ENCODE measurements at regions not wholly inside any gene's neighbourhood (a gene's known extent, or its start where the extent isn't known, plus 50 kb on each side); places are given as distances from the start of the nearest gene placed in this dataset.
"Not testable (repeated sequence)": the region's sequence is repeated elsewhere in the genome, so short reads cannot be mapped to it uniquely, and the experiment has no call there.

GRCh38 chr22:25458631-25459030, 105.8 kb upstream of the GRK3 start:
- DNase-seq (ENCODE audit: low spot score), result not testable (repeated sequence)

- not testable (repeated sequence) for DNase-seq (ENCODE audit: low spot score)
These were observed 103.8 kb upstream of the GRK3 start for GRCh38 chr22:25460682-25461081.

DNA sequence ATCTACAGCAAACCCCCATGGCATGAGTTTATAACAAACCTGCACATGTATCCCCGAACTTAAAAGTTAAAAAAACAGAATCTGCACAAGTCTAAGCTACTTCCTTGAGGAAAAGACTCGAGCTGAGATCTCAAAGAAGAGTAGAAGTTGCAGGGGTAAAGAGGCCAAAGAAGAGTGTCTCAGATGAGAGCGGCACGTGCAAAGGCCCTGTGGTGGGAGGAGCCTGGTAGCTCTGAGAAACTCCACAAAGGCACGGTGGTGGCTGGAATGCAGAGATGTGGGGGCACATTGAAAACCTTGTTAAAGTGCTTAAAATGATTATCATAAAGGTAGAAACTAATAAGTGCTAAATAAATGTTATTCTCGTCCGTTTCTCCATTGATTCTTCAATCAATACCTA, 103.2 kb upstream of the GRK3 start:
- no peak for DNase-seq (ENCODE audit: low spot score)

- peak; percentile 66 for DNase-seq (ENCODE audit: low spot score)
These were observed 101.8 kb upstream of the GRK3 start for GRCh38 chr22:25462474-25463346.

DNA sequence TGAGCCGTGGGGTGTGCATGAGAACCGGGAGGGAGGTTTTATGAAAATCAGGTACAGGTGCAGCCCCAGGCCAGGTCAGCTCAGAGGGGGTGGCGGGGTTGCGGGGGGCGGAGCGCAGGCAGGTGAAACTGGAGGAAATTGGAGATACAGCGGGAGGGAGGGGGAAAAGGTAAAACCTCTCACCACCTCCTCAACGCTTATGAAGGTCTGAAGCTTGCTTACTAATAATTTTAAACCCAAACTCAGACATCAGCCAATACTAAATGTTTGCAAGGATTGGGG, 101.2 kb upstream of the GRK3 start:
- not testable (repeated sequence) for DNase-seq (ENCODE audit: low spot score)

DNA sequence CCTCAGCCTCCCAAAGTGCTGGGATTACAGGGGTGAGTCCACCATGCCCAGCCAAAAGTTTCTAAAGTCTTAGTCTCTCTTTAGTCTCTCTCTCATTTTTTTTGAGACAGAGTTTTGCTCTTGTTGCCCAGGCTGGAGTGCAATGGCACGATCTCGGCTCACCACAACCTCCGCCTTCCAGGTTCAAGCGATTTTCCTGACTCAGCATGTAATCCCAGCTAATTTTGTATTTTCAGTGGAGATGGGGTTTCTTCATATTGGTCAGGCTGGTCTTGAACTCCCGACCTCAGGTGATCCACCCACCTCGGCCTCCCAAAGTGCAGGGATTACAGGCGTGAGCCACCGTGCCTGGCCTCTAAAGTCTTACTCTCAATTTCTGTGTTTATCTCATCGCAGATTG, 100.1 kb upstream of the GRK3 start:
- not testable (repeated sequence) for DNase-seq (ENCODE audit: low spot score)

GRCh38 chr22:25465949-25466348, 98.5 kb upstream of the GRK3 start:
- DNase-seq (ENCODE audit: low spot score), result no peak

DNA sequence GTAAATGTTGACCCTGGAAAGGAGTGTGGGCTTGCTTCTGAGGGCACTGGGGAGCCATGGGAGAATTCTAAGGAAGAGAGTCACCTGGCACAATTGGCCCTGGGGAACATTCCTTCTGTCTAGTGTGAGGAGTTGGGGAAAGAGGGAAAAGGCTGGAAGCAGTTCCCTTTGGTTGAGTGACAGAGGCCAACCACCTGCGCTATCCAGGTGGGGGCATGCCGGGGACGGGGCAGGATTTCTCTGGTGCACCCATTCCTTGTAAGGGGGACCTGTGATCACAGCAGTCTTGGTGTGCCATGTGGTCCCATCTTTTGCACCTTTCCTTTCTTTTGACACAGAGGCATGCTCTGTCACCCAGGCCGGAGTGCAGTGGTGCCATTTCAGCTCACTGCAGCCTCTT, 92.1 kb upstream of the GRK3 start:
- DNase-seq (ENCODE audit: low spot score), result no peak

DNA sequence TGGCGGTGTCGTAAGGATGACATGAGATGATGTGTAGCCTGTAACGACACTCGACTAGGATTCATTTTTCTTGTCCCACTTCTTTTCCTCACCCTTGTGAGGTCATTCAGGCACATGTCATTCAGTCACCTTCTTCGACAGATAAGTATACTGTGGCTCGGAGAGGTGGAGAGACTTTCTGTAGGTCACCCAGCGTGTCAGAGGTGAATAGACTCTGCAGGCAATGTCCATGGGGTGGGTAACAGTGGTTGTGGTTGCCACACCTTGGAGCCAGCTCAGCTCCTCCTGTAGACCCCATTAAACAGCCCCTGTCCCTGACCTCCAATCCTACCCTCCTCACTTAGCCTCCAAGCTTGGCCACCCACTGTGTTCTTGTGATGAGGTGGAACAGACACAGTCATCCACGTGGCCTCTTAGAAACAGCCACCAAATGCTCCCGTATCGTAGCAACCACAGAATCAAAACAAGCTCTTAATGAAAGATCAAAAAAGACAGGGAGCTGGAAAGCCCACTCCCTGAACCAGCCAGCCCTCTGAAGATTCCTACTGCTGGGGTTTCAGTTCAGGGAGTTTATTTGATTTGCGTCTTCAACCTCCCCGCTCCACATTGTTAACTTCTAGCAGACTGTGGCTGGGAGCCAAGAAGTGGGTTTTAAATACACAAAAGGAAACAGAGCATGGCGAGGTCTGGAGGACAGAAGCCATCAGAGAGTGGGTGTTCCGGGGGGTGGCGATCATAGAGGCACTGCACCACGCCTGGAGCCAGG, 89.0 kb upstream of the GRK3 start:
- peak; percentile 21 for DNase-seq (ENCODE audit: low spot score)

DNA sequence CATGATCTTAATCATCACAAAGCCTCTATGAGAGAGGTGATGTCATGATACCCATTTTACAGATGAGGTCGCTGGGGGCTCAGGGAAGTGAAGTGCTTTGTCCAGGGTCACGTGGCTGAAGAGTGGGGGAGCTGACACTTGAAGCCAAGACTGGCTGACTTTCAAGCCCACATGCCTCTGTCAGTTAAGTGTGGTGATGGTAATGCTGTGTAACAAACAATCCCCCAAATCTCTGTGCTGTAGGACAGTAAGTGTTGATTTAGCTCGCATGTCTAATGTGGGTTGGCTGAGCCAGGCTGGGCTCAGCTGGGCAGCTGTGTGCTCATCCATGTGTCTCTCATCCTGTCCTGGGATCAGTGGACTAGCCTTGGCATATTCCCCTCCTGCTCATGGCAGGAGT, 87.1 kb upstream of the GRK3 start:
- no peak for DNase-seq (ENCODE audit: low spot score)

DNA sequence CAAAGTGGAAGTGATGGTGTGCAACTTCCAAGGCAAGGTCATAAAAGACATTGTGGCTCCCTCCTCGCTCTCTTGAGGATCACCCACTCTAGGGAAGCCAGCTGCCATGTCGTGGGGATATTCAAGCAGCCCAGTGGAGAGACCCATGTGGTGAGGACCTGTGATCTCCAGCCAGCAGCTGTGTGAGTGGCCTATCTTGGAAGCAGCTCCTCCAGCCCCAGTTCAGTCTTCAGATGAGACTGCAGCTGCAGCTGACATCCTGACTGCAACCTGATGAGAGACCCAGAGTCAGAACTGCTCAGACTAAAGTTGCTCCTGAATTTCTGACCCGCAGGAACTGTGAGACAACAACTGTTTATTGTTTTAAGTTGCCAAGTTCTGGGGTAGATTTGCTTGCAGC, 86.4 kb upstream of the GRK3 start:
- DNase-seq (ENCODE audit: low spot score), result no peak

DNA sequence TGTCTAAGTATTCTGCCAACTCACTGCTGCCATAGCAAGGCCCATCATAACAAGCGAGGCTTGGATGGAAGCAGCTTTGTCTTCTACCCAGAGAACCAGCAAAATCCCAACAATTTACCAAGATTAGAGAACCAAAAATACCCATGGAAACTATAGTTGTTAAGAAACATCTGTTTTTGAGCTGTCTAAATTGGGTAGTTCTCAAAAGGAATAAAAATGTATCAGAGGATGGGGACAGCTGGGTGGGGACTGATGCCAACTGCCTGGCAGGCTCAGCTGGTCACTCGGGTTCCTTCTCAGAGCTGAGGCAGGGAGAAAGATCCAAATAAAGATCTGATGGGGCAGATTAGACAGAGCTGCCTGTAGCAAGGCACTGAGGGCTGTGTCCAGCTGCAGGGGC, 85.9 kb upstream of the GRK3 start:
- DNase-seq (ENCODE audit: low spot score), result no peak

DNA sequence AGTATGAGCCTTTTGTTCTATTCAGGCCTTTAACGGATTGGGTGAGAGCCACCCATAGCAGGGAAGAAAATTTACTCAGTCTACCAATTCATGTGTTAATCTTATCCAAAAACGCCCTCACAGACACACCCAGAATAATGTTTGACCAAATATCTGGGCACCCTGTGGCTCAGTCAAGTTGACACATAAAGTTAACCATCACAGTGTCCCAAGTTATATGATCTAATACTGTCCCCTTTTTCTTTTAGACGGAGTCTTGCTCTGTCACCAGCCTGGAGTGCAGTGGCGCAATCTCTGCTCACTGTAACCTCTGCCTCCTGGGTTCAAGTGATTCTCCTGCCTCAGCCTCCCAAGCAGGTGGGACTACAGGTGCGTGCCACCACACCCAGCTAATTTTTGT, 83.6 kb upstream of the GRK3 start:
- DNase-seq (ENCODE audit: low spot score), result not testable (repeated sequence)

DNA sequence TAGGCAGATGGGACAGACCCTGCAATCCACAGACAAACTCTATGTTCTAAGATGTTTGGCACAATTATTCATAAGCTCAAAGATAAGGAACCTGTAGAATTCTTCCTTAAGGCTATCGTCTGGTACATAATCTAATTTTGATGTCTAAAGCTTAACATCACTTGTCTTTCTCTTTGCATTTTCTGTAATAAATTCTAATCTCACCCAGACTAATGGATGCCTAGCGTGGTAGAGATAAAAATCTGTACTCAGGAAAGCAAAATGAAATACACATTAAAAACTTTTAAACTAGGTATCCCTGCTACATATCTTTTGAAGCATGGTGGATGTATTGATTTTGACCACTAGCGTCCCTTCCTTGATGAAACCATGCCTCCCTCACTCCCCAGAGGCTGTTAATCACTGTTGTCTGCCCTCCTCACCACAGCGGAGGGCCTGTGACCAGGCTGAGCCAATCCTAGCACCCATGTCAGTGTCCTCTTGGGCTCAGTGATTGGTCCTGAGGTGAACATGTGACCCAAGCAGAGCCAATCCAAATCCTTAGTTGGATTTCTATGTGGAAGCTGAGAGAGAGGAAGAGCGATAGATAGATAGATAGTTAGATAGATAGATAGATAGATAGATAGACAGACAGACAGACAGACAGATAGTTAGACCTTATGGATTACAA, 82.2 kb upstream of the GRK3 start:
- no peak for DNase-seq (ENCODE audit: low spot score)

DNA sequence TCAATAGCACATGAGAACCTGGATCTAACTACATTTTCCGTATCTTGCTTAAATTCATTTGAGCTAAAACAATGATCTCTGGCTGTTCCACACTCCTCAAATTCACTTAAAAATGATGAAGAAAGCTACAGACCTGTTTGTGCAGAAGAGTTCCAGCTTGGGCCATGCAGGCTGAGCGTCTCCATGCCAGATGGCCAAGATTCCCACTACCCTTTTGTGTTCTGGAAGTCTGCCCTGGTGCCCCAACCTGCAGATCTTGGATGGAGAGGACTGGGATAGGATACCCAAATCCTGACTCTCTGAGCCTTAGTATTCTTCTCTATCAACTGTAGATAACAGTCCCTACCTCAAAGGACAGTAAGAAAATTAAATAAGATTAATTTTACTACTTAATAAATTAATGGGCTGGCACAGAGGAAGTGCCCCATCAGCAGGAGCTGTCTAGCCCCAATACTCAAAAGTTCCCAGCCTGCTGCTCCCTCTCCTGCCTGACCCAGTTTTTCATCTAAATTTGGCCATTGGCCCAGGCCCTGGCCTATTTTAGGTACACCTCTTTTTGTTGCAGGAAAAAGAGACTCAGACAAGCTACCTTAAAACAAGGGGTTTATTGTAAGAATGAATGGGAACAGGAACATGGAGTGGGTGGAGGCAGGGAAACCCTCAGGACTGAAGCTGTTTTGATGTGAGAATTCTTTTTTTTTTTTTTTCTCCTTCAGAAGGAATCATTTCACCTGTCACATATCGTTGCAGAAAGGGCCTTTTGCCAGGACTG, 81.4 kb upstream of the GRK3 start:
- no peak for DNase-seq (ENCODE audit: low spot score)

DNA sequence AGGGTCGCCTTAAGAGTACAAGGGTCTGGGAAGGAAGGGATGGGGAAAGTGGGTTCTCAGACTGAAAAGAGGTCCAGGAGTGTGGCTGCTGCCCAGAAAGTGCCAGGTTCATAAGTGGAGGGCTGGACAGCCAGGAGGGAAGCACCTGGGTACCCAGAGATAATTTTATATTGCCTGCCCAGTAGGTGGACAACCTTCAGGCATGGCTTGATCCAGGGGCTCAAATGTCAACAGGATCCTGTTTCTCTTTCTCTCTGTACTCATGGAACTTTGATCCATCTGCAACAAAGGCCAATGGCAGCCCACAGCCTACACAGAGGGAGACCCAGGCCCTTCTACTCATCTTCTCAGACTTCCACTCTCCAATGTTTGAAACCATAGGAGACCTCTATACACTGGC, 80.5 kb upstream of the GRK3 start:
- DNase-seq (ENCODE audit: low spot score), result no peak

DNA sequence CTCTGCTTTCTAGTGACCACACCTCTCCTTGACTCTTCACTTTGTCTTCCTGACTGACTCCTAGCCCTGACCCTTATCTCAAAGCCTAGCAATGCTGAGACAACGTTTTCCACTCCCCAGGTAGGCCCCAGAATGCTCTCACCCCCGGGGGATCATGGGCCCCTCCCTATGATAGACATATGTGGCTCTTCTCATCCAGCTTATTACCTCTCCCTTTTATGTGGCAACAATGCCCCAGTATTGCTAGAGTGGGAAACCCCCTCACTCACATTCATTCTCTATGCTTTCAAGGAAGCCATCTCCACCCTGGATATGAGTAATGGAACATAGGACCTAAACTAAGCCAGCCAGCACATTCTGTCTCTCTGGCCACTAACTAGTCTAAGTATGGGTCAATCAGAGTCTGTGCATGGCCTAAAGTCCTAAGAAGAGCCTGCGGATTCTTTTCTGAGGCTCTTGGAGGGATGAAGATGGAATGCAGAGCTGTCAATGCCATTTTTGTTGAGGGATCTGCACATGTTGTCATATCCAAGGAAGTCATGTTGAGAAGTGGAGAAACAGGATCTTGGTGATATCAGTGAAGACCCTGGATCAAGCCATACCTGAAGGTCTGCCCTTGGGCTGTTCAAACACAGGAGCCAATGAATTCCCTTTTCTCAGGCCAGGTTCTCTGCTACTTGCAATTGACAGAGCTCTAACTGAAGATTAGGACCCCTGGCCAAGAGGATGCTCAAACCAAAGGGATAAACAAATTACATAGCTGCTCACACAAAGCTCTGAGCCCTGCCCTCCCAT, 79.8 kb upstream of the GRK3 start:
- no peak for DNase-seq (ENCODE audit: low spot score)

GRCh38 chr22:25485626-25486545, 78.6 kb upstream of the GRK3 start:
- no peak for DNase-seq (ENCODE audit: low spot score)

GRCh38 chr22:25487508-25487907, 77.0 kb upstream of the GRK3 start:
- DNase-seq (ENCODE audit: low spot score), result no peak

- DNase-seq (ENCODE audit: low spot score), result peak; percentile 36
These were observed 76.0 kb upstream of the GRK3 start for GRCh38 chr22:25488244-25489020.

Measured in kidney capillary endothelial cell (primary cell).